GM12874 (cell line): ENCODE measurements at regions not wholly inside any gene's neighbourhood (a gene's known extent, or its start where the extent isn't known, plus 50 kb on each side); places are given as distances from the start of the nearest gene placed in this dataset.

ENCODE experiments used
- TF ChIP-seq, protein P1 (sequence below): IDR thresholded peaks from 2 replicates; pipeline ENCODE4 v1.5.1; 2011; ENCODE audit warnings: low read depth, mild to moderate bottlenecking, control low read depth, low read length, moderate library complexity; ENCODE audit not compliant: insufficient read depth

DNA sequence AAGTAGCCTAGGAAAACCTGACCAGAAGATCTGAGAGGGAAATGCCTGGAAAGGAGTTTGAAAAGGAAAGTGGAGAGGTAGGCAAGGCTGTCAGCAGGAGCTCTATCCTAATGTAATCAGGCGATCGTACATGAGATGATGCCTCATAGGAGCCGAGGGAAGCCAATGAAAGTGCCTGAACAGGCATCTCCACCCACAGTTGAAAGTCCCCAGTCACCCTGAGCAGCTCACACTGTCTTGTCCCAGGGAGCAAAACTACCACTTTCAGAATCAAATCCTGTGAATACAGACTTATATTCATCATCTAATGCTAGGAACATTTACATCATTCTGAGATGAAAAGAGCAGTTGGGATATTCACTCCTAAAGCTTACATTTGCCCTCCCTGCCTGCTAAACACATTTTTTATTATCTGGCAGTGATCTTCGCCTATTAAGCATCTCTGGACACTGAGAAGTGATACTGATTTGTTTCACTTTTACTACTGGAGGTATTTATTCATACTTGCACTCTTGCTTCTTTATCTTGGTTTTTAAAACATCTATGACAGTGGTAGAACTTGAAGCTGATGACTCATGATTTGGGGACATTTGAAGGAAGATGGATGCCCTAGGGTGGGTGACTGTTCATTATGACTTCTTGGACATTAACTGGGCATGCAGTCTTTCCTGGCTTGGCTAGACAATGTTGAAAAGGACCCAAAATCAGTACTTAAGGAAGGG is 221.6 kb downstream of the SEC16B start:
- TF ChIP-seq, protein P1, sequence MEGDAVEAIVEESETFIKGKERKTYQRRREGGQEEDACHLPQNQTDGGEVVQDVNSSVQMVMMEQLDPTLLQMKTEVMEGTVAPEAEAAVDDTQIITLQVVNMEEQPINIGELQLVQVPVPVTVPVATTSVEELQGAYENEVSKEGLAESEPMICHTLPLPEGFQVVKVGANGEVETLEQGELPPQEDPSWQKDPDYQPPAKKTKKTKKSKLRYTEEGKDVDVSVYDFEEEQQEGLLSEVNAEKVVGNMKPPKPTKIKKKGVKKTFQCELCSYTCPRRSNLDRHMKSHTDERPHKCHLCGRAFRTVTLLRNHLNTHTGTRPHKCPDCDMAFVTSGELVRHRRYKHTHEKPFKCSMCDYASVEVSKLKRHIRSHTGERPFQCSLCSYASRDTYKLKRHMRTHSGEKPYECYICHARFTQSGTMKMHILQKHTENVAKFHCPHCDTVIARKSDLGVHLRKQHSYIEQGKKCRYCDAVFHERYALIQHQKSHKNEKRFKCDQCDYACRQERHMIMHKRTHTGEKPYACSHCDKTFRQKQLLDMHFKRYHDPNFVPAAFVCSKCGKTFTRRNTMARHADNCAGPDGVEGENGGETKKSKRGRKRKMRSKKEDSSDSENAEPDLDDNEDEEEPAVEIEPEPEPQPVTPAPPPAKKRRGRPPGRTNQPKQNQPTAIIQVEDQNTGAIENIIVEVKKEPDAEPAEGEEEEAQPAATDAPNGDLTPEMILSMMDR: no peak

DNA sequence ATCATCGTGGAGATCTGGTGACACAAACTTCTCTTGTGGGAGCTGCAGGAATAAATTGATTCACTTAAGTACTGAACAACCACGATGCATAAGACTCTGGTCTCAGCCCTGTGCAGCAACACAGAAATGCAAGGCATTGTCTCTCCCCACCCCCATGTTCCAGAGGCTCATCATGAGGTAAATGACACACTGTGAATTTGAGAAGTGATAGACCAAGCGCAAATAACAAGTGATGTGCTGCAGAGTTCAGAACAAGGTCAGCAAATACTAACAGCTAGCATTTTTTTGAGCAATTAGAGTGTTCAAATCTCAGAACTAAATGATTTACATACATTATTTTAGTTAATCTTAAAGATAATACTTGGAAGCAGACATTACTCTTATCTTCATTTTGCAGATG is 223.7 kb downstream of the SEC16B start:
- TF ChIP-seq, protein P1: no peak

DNA sequence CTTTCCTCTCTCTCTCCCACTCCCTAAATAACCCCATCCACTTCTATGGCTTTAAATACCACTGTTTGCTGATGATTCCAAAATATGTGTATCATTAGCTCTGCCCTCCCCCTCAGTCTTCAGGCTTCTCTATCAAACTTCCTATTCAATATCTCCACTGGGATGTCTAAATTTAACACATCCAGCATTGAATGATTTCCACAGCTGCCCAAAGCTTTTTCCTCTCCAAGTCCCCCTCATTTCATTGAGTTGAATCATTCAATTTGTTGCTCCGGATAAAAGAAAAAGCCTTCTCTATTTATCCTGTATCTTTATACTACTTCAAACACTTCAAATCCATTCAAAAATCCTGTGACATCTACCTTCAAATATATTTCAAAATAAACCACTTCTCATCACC is 225.0 kb downstream of the SEC16B start:
- TF ChIP-seq, protein P1: no peak

DNA sequence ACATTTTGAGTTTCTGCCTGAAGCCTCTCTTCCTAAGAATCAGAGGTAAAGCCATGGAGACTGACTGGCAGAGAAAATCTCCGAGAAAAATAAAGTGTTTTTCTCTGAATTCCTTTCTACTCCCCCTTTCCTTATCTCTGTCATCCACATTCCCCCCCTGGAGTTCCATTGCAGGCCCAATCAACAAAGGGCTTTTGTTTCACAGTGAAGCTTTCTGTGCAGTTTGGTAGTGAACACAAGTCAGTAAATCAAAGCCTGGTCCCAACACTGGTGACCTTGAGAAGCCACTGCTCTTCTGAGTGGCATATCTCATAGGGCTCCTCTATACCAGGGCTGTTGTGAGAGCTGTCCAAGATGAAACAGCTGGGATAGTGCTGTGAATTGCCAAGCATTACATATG is 228.4 kb downstream of the SEC16B start:
- TF ChIP-seq, protein P1: no peak

DNA sequence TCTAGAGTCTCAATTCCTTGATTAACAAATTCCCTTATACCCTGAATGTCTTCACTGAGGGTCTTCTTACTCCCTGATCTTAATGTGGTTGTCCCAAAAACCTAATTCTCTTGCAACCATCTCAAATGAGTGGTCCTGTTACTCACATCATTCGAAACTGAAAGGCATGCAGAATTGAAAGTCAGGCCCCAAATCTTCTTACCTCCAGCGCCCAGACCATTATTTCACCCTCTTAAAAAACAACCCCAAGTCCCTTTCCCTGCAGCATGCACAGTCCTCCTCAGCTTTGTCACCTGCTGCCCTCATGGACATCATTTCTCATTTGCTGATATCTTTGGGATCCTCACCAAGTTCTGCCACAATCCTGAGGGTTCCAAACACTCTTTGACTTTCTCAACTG is 230.1 kb downstream of the SEC16B start:
- TF ChIP-seq, protein P1: no peak

DNA sequence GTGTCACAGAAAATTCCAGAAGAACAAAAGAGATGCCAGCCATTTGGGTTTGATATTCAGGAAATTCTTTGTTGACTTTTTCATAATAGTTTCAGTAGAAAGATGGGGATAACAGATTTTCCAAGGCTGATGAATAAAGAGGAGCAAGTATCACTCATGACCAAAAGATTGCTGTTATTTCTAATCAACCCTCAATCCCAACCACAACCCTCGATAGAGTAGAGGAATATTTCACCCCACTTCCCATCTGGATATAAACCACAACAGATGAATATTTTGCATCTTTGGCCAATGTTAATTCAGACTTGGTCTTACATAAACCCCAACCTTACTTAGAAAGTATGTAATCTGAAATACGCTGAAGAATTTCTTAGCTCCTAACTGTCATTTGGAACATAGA is 232.4 kb downstream of the SEC16B start:
- TF ChIP-seq, protein P1: no peak

DNA sequence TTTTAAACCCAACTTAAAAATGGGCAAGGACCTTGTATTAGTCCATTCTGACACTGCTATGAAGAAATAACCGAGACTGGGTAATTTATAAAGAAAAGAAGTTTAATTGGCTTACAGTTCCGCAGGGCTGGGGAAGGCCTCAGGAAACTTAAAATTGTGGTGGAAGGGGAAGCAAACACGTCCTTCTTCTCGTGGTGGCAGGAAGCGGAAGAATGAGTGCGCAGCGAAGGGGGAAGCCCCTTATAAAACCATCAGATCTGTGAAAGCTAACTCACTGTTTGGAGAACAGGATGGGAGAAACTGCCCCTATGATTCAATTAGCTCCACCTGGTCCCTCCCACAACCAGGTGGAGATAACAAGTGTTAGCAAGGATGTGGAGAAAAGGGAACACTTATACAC is 237.7 kb downstream of the SEC16B start:
- TF ChIP-seq, protein P1: no peak
